HUDEP-2 (cell line): ENCODE measurements at regions not wholly inside any gene's neighbourhood (a gene's known extent, or its start where the extent isn't known, plus 50 kb on each side); places are given as distances from the start of the nearest gene placed in this dataset.
A peak's percentile ranks its signal among the peaks of the same experiment; 100 is the strongest.
"Not testable (repeated sequence)": the region's sequence is repeated elsewhere in the genome, so short reads cannot be mapped to it uniquely, and the experiment has no call there.

ENCODE experiments used
- DNase-seq, 76 experiments: peaks; one replicate each; lab custom pipeline; 2025; ENCODE audit not compliant: unreplicated experiment in 76 of 76; lab: John Stamatoyannopoulos, UW

DNA sequence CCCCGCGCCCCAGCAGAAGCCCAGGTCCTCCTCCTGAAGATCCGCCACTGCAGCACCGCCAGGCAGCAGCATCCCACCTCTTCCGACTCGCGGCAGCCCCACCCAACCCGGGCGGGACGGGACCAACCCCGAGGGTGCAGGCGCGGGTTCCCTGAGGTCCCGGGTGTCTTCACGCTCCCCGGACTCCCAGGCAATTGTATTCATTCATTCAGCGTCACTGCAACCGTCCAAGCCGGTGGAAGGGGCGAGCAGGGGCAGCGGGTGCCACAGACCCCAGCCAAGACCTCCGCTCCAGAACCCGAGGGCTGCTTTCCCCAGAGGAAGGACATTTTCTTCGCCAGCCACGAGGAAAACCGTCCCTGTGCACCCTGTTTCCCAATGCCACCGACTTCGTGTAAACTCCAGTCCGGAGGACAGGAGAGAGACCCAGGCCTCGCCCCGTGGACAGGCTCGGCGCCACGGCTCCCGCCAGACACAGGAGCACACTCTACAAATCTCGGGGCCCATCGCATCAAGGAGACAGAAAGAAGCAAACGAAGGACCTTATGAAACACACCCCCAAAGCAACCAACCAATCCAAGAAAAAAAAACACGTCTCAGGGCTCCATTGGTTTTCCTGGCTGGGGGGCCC lies 1471.5 kb downstream of the FOXD4L5 start:
- not testable (repeated sequence) for DNase-seq

DNA sequence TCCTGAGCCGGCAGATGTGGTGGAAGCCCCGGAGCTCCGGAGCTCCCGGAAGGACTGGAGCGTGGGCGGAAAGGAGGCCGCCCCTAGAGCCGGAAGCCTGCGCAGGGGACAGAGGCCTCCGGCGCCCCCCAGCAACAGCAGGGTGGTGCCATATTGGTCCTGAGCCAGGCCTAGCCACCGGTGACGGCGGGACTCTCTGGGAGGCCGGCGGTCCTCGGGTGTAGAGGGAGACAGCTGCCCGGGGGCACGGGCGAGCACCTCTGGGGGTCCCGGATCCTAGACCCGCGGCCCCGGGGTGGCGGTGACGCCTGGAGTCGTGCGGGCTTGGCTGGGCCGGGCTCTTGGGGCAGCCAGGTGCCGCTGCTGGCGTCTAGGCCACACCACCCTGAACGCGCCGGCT lies 1472.2 kb downstream of the FOXD4L5 start:
- not testable (repeated sequence) for DNase-seq

DNA sequence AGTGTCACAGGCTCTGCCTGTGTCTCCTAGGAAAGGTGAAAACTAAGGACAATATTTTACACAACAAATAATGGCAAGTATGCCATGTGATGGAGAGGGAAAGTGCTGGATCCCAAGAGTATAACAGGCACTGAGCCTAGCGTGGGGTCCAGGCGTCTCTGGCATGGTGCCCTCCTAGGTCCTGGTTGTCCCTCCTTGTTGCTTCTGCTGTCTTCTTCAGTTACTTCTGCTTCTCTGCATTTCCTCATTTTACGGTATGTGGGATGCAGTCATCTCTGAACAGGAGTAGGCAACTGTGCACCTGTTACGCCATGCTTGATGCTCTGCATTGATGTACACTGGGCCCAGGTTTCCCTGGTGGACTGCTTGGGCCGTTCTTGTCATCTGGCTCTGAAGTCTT lies 1480.8 kb downstream of the FOXD4L5 start:
- DNase-seq = not testable (repeated sequence)

DNA sequence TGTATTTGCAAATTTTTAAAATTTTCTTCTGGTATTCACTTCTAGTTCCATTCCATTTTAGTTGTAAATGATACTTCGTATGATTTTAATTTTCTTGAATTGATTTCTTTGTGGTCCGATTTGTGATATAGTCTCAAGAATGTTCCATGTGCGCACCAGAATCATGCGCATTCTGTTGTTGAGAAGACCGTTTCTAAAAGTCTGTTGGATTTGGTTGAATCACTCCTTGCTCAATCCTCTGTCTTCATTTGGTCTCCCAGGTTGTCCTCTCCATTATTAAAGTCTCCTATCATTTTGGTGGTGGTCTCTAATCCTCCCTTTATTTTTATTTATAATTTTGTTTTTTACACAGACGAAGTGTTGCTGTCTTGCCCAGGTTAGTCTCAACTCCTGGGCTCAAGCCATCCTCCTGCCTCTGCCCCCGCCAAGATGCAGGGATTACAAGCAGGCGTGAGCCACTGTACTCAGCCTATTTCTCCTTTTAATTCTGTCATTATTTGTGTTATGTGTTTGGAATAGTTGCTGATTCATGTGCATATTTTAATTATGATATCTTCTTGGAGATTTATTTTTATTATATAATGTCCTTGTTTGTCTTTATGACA lies 1490.8 kb downstream of the FOXD4L5 start:
- DNase-seq = not testable (repeated sequence)

DNA sequence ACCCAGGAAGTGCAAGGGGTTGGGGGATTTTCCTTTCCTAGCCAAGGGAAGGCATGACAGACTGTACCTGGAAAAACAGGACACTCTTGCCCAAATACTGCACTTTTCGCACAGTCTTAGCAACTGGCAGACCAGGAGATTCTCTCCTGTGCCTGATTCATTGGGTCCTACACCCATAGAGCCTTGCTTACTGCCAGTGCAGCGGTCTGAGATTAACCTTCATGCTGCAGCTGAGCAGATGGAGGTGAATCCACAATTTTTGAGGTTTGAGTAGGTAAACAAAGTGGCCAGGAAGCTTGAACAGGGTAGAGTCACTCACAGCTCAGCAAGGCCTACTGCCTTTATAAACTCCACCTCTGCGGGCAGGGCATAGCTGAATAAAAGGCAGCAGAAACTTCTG lies 1497.6 kb downstream of the FOXD4L5 start:
- not testable (repeated sequence) for DNase-seq

DNA sequence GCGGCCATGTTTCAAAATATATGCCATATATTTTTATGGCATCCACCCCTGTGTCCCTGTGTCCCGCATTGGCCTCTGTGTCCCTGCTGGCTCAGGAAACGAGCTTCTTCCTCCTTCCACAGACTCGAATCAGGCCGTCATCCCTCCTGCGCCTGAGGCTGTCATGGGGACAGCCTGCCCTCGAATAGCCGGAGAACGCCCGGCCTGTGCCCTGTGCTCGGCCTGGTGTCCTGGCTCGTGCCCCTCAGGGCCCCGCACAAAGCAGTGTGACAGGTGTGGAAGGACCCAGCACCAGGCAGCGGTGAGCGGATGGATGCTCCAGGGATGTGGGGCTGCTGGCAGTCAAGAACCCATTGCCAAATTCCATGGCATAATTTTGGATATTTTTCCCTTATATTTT lies 1500.0 kb downstream of the FOXD4L5 start:
- DNase-seq = not testable (repeated sequence)

DNA sequence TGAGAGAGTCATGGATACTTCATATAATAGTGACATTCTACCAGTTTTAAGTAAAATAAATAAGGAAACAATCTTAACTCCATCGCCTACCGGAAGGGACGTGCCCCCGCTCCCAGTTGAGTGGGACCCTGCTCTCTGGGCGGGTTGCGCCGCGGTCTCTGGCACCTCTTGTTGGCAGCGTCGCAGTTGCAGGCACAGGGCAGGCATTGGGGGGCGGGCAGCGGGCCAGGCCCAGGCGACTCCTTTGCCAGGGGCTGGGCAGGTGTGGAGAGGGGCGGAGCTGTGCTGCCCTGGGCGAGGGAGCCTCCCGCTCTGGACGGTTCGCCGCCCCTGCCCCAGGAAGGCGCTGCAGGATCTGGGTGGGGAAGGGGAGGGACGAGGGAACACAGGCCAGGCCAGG lies 1500.6 kb downstream of the FOXD4L5 start:
- not testable (repeated sequence) for DNase-seq

DNA sequence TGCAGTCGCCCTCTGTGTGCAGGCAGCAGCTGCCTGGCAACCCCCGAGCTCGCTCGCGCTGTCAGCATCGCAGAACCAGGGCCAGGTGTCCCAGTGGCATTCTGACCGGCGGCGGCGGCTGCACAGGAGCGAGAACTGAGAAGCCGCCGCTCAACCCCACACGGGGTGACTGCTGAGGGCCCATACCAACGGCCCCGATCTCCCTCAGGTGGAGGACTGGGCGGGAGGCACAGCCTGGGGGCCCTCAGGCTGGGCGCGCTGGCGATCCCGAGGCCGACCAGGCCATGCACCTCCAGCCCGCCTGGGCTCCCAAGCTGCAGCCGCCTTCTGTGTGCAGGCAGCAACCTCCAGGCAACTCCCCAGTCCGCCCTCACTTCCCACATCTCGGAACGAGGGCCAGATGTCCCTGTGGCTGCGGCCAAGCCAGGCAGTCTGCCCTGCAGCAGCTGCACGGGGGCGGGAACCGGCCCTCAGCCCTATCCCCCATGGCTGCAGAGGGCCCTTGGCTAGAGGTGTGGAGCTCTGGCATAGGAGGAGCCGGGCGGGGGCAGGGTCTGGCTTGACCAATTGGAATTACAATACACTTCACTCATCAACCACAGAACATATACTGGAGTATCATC lies 1503.1 kb downstream of the FOXD4L5 start:
- not testable (repeated sequence) for DNase-seq

DNA sequence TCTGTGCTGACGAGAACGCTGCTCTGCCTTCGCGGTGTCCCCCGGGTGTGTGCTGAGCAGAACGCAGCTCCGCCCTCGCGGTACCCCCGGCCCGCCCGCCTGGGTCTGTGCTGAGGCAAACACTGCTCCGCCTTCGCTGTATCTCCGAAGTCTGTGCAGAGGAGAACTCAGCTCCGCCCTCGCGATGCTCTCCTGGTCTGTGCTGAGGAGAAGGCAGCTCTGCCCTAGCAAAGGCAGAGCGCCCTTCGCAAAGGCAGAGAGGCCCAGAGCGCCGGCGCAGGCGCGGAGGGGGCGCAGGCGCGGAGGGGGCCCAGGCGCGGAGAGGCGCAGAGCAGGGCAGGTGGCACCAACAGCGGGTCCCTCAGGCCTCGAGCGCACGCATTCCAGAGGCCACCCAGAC lies 1503.6 kb downstream of the FOXD4L5 start:
- DNase-seq = not testable (repeated sequence)

DNA sequence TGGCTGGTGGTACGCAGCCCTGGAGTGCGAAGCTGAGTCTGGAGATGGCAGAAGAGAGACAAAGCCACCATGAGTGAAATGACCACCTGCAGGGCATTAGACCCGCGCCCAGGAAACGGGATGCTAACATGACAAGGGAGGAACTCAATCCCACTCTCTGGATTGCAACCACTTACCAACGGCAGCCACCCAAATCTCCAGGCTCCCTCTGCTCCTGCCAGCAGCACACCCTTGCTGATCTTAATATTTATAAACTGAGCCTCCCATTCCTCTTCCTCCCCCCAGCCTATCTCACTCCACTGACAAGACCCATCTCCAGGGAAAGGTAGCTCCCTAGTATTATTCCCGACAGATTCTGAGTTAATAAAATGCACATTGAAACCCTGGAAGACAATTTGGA lies 1508.8 kb downstream of the FOXD4L5 start:
- DNase-seq = not testable (repeated sequence)

DNA sequence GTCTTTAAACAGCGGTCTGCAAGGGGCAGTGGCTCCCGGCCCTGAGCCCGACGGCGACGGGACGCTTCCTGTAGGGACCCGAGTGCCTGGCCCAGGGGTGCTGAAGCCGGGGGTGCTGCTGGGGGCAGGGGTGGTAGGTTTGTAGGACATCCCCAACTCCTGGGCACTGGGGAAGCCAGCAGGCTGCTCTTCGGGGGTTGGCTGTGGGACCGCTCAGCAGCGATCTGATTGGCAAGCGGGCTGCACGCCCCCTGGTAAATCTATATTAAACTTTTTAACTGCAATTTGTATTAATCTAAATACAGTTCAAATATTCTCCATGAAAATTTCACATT lies 1510.0 kb downstream of the FOXD4L5 start:
- not testable (repeated sequence) for DNase-seq

DNA sequence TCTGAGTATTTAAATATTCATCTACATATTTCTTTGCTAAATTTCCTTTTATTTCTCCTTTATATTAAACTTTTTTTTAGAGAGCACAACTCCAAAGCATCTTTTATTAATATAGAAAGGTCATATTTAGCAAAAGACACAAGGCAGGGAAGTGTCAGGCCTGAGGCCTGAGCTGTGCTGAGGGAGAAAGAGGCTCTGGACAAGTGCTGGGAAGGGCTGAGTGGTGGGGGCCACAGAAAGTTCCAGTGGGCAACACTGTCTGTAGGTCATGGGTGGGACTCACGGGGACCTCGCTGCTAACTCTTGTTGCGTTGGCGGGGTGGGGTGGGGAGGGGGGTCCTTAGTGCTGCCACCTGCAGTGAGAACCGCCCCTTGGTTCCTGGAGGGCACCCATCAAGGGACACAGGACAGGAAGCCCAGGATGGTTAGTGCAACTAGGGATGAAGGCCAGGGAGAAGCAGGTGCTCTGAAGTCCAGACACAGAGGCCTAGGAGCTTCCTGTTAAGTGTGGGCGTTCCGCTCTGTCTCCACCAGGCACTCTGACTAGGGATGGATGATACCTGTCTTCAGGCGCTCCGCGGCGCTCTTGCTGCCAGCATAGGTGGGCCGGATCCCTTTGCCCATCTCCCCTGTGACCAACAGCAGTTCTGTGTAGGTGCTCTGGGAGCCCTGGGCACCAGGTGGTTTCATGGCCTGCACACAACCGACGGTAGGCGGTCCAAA lies 1510.5 kb downstream of the FOXD4L5 start:
- DNase-seq = not testable (repeated sequence)

DNA sequence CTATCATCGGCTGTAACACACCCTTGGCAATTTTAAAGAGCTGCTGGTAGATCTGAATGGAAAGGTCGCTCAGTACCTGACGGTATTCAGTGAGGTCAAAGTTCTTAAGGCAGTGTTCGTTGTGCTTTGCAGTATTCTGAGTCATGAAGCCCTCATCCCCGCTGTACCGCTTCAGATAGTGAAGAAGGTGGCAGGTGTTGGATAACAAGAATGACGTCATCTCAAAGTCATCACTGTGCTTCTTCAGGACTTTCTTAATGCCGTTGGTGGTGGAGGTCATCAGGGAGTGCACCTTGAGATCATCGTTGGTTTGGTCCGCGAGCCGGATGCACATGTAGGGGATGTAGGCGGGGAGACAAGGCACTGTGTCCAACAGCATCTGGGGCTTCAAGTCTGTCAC lies 1522.8 kb downstream of the FOXD4L5 start:
- not testable (repeated sequence) for DNase-seq

DNA sequence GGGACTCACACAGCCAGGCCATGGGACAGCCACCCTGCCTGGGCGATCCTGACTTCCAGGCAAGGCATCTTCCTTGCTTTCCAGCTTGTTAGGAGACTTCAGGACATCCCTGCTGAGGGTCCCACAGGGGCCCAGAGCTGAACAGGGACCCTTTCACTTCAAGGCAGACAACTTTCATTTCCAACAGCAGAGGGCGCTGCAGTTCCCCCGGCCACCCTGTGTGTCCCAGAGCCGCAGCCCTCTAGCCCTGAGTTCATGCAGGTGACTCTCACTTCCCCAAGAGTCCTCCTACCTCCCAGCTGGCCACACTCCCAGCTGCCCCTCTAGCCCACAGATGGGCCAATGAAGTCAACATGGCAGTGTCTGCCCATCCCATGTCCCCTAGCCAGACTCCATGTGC lies 1556.0 kb downstream of the FOXD4L5 start:
- DNase-seq = not testable (repeated sequence)

DNA sequence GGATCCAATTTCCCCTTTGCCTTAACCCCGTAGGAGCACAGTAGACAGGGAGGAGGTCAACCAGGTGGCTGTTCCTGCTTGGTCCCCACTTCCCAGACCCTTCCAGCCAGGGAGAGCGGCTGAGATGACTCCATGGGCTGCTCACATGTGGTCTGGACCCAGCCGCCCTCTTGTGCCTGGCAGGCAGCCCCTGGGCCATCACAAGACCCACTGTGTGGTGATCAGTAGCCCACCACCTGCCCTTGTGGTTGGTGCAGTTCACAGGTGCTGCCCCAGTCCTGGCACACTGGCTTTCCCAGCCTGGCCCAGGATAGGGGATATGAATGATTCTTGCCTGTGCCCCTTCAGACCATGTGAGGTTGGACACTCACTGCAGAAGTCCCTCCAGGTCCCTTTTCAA lies 1556.7 kb downstream of the FOXD4L5 start:
- no peak for DNase-seq

DNA sequence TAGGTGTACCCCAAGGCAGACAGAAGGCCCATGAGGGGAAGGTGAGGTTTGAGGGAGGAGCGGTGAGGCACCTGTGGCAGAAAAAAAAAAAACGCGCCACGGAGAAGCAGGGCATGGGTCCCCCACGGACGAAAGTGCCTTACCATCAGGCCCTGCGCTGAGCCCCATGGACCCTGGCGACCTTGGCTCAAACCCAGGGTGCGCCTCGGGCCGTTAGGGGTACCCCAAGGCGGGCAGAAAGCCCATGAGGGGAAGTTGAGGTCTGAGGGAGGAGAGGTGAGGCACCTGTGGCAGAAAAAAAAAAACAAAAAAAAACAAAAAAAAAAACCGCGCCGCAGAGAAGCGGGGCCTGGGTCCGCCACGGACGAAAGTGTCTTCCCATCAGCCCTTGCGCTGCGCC lies 1576.7 kb downstream of the FOXD4L5 start:
- DNase-seq = not testable (repeated sequence)

DNA sequence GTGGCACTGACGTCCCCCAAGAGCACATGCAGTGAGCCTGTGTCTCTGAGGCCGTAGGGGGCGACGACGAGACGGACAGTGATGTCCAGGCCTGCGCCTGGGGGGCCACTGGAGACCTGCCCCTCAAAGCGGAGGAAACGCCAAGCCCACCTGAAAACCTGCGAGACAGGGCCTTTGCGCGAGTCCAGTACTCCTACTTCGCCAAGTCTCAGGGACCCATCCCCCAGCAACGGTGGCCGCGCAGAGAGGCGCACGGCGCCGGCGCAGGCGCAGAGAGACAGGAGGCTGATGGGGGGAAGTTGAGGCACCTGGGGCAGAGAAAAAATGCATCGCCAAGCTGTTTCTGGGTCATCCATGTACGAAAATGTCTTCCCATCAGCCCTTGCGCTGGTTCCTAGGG lies 1580.6 kb downstream of the FOXD4L5 start:
- DNase-seq = not testable (repeated sequence)

DNA sequence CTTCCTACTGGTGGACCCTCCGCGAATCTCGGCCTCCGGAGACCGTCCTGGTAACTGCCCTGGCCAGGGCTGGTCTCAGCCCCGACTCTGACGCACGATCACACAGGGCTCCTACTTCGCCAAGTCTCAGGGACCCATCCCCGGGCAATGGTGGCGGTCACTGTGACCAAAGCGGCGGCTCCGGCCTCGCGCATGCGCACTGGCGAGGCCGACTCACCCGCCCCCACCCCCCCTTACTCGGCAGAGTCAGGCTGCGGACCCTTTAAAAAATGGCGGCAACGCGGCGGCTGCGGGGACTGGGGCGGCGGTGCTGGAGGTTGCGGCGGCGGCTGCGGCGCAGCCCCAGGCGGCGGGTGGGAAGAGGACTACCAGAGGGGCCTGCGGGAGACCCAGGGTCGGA lies 1581.3 kb downstream of the FOXD4L5 start:
- DNase-seq = peak in 6 of 76 experiments; percentile 1 to 6 (median 2)

DNA sequence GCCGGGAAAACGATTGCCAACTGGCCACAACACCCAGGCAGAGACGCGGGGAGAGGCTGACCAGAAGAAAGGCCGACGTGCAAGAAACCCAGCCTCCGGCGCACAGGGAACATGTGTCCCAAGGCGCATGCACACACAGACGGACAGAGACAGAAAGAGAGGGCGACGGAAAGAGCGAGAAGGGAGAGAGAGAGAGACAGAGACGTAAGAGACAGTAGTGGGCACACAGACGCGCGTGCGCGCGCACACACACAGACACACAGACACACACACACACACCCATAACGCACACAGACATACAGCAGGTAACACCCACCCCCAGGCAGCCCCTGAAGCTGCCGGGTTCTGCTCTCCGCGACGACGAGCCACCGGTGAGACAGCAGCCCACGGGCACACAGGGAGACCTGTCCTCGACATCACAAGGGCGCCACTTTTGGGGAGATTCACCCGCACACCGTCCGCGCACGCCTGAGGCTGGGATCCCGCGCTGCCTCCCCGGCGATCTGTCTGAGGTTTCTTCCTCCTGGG lies 1581.8 kb downstream of the FOXD4L5 start:
- DNase-seq = not testable (repeated sequence)
